ENCODE measurements at regions not wholly inside any gene's neighbourhood (a gene's known extent, or its start where the extent isn't known, plus 50 kb on each side); places are given as distances from the start of the nearest gene placed in this dataset.
"Not testable (repeated sequence)": the region's sequence is repeated elsewhere in the genome, so short reads cannot be mapped to it uniquely, and the experiment has no call there.

DNA sequence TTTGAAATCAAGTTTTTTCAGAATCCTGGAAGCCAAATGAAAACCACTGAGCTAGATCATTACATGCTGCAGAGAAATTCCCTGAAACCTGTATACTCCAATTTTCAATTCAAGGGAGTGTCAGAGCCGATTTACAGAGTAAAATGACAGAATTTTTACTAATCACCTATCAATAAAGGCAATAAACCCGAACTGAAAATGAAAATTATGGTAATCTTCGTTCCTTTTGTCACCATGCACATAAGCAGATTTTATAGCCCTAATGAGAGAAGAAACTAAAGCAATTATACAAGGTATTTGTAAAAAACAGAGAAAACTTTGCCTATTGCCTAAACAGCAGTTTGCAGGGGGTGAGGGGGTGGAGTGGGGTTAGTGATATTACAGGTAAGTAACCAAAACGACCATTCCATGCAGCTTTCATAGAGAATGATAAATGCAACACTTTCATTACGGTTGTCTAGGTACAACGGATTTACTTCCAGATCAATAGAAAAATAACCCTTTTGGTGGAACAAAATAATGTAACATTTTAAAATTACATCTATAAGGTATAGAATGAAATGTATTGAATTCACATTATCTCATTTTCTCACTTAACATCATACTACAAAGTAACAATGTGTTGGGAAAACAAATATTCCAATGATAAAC lies 115.2 kb upstream of the BEND6 start:
- no peak for DNase-seq (ENCODE audit: low read depth in 2 of 2)

DNA sequence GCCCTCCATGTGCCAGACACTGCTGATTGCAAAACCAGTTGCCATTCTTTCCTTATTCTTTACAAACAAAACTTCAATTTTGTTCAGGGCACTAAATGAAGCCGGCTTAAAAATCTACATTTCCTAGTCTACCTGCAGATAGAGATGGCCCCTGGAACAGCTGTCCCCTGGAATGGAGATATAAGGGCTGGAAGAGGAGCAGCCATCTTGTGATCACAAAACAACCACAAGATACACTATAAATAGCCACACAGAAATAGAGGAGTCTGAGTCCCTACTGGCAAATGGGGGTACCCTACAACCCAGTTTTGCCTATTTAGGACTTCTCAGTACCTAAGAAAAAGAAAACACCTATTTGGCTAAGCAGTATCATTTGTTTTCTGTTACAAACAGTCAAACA lies 115.9 kb upstream of the BEND6 start:
- no peak for DNase-seq (ENCODE audit: low read depth in 2 of 2)

DNA sequence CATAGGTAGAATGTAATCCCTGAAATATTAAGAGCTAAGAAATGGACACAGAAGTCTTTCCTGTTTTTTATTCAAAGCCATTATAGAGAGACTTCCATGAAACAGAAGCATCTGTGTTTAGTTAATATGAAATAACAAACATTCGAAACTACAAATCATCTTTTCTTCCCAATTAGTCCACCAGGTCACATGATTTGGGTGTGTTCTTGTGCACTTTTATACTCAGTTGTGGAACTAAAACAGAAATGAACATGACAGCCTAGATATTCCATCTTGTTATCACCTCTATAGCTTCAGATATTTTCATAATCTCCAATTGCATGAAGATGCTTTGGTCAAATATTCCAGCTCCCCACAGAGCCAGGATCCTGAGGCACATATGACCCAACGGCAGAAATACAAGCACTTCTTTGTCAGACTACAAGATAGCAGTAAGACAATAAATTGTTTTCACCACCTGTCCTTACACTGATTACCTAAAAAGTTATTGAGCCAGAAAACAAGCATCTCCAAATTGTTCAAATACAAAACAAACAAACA lies 116.8 kb upstream of the BEND6 start:
- no peak for DNase-seq (ENCODE audit: low read depth in 2 of 2)

DNA sequence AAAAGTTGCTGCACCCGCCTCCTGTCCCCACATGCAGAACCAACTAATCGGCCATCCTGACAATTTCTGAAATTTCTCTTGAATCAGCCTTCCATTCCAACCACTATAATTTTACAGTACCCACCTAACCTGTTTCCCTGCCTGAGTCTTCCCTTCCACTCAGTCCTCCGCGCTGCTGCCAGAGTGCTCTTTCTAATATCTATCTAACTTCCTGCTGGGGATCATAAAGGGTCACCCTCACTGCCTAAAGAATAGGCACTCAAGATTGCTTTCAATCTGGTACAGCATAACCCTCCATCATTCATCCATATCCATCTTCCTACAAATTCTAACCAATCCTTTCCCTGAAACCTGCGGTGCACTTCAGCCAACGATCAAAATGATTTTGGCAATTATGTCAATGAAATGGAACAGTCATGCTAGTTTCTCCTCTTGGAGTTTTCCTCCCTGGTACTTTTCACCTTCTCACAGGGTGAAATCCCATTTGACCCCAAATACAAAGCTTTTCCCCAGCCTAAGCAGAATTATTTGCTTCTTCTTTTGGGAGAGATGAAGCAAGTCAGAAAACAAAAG lies 117.5 kb upstream of the BEND6 start:
- DNase-seq (ENCODE audit: low read depth in 2 of 2) = no peak

DNA sequence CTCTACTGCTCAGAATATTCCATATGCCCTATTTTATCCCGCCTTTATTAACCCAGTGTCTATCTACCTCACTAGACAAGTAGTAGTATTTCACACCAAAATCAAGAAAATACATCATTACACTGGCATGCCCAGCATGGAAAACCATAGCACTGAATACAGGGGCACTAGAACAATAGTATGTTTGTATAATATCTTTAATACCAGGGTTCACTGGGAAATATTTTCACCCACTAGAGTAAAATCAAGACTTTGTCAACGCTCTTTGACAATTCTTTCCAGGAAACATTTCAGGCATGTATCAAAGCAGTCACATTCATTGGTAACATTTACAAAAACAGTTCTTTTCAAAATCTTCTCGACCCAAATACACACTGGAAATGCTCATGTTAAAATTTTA lies 119.3 kb upstream of the BEND6 start:
- DNase-seq (ENCODE audit: low read depth in 2 of 2) = no peak

DNA sequence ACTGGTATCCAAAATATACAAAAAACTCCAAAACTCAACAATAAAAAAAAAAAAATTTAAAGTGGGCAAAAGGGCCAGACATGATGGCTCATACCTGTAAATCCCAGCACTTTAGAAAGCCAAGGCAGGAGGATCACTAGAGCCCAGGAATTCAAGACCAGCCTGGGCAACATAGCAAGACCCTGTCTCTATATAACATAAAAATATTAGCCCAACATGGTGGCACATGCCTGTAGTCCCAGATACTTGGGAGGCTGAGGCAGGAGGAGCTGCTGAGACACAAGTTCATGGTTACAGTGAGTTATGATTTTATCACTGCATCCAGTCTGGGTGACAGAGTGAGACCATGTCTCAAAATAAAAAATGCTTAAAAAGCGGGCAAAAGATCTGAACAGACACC lies 121.0 kb upstream of the BEND6 start:
- no peak for DNase-seq (ENCODE audit: low read depth in 2 of 2)

DNA sequence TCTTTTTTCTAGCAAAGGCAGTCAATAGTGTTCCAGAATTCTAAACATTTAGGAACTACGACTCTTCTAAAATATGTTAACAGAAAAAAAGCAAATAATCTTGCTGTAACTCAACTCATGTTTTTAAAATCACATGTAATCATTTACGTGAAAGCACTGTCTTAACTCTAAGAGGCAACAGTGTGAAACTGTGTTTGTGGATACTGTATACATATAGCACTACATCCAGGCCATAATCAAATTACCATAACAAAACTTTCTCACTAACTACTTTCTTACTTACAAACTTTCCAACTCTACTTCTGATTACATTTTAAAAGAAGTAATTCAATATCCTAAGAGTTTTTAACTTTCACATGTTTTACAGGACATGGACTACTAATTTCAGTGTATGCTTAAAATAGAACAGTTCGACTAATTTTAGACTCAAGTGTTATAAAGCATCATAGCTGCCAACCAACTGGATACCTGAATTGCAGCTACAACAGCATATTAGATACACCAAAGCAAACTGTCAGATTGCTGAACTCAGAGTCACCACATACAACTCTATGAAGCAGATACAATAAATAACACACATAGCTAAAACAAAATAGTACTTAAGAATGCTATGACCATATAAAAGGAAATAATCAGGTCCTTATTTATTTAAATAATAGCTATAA lies 121.6 kb upstream of the BEND6 start:
- no peak for DNase-seq (ENCODE audit: low read depth in 2 of 2)

DNA sequence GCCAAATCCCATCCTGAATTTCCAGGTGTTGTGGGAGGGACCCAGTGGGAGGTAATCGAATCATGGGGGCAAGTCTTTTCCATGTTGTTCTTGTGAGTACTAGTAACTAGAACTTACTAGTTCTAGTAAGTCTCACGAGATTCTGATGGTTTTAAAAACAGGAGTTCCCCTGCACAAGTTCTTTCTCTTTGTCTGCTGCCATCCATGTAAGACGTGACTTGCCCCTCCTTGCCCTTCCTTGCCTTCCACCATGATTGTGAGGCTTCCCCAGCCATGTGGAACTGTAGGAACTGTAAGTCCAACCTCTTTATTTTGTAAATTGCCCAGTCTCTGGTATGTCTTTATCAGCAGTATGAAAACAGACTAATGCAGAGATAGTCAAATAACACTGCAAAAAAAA lies 122.7 kb upstream of the BEND6 start:
- DNase-seq (ENCODE audit: low read depth in 2 of 2) = no peak

DNA sequence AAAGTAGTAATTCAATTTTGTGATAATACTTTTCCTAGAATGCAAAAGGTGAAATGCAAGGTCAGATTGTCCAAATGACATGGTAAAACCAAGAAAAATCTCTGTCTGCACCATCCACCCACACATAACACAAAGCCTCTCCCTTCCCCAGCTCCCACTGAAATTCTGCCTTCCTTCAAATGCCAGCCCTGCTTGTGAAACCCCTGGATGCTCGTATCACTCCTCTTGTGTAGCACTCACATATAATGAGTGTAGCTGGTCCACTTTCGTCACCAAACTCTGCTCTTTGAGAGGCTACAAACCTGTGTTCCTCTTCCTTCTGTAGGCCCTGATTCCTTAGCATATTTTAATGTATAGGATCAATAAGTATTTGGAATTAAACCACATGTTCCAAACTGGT lies 123.6 kb upstream of the BEND6 start:
- no peak for DNase-seq (ENCODE audit: low read depth in 2 of 2)

DNA sequence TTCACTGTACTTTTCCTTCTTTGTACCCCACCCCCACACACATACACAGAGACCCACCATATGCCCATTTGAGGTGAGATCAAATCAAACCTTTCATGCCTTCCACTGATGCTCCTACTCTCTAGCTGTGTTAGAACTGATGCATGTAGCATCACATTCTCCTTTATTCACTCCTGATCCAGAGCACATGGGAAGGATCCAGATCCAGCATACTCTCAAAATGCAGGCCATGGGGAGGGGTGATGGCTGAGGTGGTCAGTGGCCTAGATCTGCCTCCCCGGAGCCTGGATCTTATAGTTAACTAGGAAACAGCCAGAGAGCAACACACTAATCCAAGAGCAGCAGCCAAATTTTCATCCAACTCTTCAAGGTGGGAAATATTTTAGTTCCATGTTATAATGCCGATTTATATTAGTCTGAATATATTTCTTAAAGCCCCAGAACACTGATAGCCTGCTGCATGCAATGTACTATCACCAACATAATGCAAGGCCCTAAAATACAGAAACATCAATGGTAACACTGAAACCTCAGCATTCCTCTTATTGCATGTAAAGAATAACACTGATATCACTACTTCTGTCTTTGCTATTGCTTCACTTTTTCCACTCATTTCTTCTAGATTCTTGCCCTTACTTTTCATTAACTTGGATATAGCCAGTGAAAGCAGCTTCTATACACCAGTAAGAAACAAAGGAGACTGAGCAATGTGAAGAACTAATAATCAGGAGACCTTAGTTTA lies 126.8 kb upstream of the BEND6 start:
- no peak for DNase-seq (ENCODE audit: low read depth in 2 of 2)

DNA sequence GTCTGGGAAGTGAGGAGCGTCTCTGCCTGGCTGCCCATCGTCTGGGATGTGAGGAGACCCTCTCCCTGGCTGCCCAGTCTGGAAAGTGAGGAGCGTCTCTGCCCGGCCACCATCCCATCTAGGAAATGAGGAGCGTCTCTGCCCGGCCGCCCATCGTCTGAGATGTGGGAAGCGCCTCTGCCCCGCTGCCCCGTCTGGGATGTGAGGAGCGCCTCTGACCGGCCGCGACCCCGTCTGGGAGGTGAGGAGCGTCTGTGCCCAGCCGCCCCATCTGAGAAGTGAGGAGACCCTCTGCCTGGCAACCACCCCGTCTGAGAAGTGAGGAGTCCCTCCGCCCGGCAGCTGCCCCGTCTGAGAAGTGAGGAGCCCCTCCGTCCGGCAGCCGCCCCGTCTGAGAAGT lies 130.5 kb upstream of the BEND6 start:
- not testable (repeated sequence) for DNase-seq (ENCODE audit: low read depth in 2 of 2)

DNA sequence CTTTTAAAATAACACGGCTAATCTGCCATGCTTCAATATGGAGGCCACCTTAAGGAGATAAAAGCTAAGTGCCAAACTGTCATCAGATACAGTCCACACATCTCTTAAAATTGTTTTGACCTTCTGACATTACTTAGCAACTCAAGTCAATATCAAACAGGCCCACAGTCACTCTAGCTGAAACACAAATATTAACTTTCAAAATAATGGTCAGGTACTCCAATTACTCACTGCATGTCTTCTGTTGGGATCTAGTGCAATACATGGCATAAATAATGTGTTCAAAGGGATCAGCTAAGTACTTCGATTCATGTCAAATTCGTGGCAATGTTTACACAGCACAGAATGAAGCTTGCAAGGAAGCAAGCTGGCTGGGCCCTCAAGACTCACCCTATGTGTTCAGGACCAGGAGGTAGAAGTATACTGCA lies 133.9 kb upstream of the BEND6 start:
- no peak for DNase-seq (ENCODE audit: low read depth in 2 of 2)

DNA sequence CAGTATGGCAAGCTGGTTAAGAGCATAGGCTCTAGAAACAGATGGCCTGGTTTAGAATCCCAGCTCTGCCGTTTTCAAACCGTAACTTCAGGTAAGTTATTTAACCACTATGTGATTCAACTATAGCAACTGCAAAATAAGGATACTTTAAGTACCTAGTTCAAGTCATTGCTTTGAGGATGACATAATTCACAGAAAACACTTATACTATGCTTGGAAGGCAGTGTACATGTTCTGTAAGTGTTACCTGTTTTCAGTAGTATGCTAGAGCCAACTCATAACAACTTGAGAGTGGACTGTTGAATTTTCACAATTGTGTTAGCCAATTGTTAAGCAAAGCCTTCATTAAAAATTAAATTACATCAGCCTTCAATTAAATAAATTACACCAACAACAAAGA lies 134.8 kb upstream of the BEND6 start:
- DNase-seq (ENCODE audit: low read depth in 2 of 2) = no peak

DNA sequence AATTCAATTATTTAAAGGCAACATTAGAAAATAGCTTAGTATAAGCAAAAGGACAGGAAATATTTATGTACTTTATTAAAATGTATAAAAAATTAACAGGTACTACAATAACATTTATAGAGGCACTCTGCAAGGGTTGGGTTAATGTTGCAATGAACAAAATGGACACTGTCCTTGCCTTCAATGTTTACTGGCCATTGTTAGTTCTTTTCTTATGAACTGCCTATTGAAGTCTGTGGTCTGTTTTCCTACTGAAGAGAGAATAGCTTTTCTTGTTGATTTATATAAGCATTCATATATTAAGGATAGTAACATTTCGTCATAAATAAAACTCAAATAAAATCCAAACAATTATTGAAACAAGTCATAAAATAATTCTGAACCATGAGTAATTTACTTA lies 135.3 kb upstream of the BEND6 start:
- DNase-seq (ENCODE audit: low read depth in 2 of 2) = no peak

DNA sequence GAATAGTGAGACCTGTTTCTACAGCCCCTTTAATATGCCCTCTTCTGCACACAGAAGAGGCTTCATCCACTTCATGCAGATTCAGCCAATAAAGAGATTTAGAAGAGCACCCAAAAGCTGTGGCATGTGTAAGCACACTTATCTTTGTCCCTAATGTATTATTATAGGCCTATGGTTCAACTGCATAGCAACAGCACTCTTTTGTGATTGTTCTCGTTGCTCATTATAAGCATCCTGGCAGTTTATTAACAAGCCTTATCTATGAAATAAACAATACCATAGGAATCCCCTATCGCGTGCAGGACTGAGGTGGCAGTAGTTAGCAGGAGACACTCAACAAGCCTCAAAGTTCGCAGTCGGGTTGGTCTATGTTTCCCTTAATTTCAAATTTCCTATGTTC lies 138.5 kb upstream of the BEND6 start:
- no peak for DNase-seq (ENCODE audit: low read depth in 2 of 2)

DNA sequence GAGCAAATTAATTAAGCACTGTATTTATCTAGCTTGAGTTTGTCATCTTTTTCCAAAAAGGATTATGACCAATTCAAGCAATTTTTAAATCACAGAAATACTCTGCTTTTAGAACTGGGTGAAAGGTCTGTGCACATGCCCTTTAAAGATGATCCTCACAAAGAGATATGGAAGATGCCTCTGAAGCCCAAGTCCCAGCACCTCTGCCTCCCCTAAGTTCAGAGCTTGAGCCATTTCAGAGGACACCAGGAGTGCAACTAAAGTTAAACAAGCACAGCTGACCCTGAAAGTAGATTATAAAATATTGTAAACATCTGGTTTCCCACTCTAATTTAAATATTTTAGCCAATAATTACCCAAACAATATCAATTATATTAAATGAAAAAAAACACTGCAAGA lies 139.5 kb upstream of the BEND6 start:
- DNase-seq (ENCODE audit: low read depth in 2 of 2) = no peak

DNA sequence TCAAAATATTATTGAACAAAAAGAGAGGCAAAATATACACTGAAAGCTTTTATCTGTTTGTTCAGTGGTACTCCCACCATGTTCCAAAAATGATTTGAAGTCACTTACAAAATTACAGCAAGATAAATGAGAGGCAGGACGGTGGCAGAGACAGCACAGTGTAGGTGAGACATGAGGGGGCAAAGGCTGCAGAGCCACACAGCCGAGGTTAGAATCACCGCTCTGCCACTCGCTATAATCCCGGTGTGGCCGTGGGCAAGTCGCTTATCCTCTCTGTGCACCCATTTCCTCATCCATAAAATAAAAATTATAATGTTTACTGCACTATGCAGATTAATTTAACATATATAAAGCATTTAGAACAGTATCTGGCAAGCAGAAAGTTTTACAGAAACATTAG lies 140.1 kb upstream of the BEND6 start:
- no peak for DNase-seq (ENCODE audit: low read depth in 2 of 2)

DNA sequence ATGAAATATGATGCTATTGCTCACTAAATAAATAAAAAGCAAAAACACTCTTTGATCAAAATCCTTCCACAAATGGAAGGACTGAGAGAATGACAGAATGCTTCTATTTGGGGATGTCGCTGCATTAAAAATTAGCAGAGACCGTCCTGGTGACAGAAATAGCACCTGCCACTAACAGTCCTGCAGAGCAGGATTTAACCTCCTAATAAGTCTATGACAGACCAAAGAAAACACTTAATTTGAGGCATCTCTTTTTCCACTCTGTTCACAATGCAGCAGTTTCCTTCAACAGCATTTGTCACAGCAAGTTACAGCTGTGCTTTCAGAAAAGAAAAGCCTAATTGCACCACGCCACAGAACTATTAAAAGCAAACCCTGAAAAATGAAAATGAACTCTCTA lies 140.6 kb upstream of the BEND6 start:
- no peak for DNase-seq (ENCODE audit: low read depth in 2 of 2)

DNA sequence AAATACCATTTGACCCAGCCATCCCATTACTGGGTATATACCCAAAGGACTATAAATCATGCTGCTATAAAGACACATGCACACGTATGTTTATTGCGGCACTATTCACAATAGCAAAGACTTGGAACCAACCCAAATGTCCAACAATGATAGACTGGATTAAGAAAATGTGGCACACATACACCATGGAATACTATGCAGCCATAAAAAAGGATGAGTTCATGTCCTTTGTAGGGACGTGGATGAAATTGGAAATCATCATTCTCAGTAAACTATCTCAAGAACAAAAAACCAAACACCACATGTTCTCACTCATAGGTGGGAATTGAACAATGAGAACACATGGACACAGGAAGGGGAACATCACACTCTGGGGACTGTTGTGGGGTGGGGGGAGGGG lies 142.1 kb upstream of the BEND6 start:
- DNase-seq (ENCODE audit: low read depth in 2 of 2) = not testable (repeated sequence)

DNA sequence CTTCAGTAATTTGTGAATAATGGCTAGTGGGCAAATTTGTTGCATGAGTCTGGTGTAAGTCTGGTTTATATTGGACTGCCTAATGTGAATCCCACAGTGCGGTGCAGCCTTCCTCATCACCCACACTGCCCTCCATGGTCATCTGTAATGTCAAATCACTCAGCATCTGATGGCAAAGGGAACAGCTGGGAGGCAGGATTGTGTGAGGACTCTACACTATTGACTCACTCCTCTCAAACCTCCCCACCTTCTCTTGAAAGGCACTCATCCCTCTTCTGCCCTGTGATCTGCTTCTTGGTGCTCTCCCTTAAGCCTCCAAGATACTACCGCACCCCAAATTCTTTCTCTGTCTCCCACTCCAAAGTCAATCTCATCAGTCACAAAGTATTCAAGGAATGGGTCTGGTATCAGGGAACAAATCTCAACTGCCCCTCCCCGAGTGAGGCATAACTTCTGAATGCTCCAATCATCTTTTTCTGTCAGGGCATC lies 146.0 kb upstream of the BEND6 start:
- DNase-seq (ENCODE audit: low read depth in 2 of 2) = no peak

DNA sequence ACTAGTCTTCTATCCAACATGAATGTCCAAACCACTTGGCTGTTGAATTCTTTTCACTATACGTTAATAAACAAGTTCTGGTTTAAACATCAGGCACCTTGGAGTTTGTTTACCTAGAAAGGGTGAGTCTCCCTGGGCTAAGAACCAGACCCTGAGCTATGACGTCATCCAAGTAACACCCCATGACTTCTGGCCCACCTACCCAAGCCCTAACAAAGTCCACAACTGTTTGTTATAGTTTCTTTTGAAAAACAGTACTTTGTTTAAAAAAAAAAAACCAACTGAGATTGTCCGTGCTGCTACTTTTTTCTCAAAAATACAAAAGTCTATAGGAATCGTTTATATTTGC lies 146.9 kb upstream of the BEND6 start:
- no peak for DNase-seq (ENCODE audit: low read depth in 2 of 2)

DNA sequence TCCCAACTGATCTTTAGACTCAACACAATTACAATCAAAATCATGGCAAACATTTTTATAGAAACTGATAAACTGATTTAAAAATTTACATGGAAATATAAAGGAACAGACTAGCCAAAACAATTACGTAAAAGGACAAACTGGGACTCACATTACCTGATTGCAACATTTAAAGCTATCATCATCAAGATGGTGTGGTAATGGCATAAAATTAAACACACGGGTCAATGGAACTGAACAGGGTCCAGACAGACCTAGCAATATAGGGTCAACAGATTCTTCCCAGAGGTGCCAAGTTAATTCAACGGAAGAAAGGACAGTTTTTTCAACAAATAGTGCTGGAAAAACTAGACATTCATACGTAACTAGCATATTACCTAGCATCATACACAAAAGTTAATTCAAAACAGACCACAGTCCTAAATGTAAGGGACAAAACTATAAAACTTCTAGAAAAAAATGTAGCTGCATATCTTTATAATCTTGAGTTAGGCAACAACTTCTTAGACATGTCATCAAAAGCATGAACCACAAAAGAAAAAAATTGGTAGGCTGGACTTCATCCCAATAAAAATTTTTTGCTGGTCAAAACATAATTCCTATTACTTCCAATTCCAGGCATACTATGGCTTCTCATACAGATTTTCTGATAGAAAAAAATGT lies 147.4 kb upstream of the BEND6 start:
- no peak for DNase-seq (ENCODE audit: low read depth in 2 of 2)

Measured in stimulated activated CD4-positive, alpha-beta T cell treated with anti-CD3 and anti-CD28 coated beads, Interleukin-4, amount 100 ng/mL, for 48 hours (primary cell).